Activated CD4-positive, alpha-beta T cell treated with anti-CD3 and anti-CD28 coated beads, Interleukin-2, amount 50 U/mL, for 24 hours (primary cell): ENCODE measurements at regions not wholly inside any gene's neighbourhood (a gene's known extent, or its start where the extent isn't known, plus 50 kb on each side); places are given as distances from the start of the nearest gene placed in this dataset.

Experiments used
- DNase-seq, 2 donors: peaks; one replicate each; pipeline ENCODE4 v3.0.0-alpha.2; 2020; ENCODE audit warnings: low read depth in 1 of 2, low spot score in 1 of 2

DNA sequence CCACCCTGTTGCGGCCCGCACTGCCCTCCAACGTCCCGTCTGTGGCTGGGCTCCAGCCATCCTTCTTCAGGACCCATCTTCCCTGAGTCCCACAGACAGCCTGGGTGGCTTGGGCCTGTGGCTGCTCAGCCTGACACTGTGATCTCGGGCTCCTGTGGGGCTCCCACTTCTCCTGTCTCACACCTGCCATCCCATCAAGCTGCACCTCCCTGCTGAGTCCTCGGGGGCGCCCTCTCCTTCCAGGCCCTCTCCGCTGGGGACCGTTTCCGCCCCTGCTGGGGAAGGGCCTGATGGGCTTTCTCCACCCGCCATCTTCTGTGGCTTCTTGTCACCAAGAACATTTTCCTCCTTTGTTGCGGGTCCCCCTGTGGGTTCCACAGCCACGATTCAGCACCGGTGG, 173.8 kb upstream of the PPP2R2D start:
- no peak for DNase-seq

DNA sequence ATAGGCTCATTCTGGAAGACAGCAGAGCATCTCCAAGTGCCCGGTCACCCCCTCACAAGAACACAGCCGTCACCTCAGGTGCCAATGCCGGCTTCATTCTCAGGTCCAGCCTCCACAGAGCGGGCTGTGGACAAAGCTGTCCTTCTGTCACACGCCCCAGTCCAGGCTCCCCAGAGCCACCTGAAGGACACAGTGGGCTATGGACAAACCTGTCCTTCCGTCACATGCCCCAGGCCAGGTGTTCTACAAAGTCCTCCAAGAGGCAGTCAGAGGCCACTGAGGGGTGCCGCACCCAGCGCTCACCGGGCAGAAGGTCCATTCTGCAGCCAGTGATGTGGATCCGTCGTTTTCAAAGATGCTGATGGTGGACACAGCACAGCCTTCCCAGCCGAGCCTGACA, 173.2 kb upstream of the PPP2R2D start:
- no peak for DNase-seq

DNA sequence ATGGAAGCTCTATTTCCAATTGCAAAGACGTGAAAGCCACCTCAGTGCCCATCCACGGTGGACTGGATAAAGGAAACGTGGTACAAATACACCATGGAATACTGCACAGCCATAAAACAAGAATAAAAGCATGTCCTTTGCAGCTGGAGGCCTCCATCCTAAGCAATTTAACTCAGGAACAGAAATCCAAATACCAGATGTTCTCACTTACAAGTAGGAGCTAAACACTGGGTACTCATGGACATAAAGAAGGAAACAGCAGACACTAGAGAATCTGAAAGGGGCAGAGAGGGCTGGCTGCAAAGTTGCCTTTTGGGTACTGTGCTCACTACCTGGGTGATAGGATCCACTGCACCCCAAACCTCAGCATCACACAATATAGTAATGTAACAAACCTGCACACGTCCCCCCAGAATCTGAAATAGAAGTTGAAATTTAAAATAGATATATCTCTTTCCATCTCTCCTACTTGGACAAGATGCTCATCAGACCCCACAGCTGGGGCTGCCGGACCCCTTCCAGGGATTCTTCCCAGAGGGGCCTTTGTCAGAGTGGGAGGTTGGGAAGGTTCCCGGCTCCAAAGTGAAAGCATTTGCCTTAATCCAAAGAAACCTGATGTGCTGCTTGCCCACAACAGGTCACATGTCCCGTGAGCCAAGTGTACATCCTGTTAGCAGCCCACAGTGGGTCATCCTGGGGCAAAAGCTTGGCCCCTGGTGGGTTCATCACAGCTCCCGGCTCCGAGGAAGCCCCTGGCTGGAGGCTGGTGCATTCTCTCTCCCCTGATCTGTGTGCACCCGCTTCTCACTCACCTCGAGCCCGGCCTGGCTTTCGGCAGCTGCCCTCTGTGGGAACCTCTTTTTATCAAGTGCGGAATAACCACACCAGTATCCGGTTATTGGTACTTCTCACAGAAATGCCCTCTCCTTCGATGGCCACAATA, 172.3 kb upstream of the PPP2R2D start:
- no peak for DNase-seq

DNA sequence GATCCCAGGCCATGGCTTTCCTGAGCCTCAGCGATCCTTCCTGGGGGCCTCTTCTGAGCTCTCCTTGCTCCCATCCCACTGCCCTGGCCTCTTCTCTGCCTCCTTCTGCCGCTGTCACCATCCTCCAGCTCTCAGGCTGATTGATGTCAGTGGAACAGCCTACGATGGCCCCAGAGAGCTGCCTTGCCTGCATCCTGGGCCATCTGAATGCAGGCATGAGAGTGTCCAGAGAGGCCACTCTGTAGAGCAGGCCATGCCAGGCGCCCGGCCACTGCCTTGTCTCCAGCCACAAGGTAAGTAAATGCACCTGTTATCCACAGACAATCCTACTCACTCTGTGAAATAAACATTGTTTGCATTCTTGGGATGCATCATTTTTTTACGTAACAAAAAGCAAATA, 171.4 kb upstream of the PPP2R2D start:
- DNase-seq, result no peak

DNA sequence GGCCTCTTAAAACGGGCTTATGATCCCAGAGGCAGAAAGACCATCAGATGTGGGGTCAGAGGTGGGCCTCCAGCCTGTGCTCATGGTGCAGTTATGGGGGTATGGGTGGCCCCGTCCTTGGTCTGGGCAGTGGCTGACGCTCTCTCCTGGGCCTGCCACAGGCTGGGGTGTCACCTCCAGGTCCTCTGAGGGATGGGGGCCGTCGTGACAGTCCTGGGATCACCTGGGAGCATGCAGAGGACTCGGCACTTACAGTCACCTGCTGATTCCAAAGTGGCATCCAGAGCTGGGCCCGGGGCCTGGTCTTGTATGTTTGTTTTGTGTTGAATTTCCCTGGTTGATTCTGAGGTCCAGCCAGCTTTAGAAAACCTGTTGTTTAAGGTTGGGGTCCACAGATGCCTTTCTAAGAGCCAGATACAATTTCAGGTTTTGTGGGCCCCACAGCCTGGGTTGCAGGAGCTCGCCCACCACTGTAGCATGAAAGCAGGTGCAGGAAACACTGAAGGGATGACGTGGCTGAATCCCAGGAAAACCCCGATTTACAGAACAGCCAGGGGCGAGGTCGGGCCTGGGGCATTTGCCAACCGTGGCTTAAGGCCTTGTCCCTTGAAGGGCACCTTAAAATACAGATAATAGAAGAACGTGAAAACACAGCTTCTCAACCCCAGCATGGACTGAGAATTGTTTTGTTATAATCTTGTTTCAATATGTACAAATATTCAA, 170.7 kb upstream of the PPP2R2D start:
- DNase-seq, result no peak

DNA sequence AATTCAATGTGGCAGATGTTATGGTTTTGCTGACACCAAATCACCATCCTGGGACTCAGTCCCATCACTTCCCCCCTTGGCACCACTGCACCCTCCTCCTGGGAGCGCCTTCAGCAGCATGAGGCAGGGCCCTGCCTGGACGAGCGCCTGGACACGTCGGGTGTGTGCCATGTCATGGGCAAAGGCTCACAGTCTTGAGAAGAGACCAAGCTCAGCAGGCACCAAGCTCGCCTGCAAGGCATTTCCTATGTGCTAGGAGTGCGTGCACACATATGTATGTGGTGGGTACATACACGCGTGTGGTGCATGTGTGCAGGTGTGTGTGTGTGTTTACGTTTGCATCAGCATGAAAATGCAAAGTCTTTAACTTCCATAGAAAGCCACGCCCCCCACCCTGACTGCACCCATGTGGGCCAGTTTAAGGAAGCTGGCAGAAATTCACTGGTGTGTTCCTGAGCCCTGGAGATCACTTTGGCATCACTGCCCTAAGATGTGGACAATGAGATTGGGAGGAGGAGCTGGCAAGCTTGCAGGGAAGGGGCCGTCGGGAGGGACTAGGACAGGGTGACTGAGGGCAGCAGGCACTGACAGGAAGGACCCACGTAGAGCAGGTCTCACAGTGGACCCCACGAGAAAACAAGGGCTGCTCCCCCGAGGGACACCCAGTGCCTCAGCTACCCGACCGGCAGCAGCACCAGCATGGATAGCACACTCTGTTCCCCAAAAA, 169.9 kb upstream of the PPP2R2D start:
- no peak for DNase-seq

DNA sequence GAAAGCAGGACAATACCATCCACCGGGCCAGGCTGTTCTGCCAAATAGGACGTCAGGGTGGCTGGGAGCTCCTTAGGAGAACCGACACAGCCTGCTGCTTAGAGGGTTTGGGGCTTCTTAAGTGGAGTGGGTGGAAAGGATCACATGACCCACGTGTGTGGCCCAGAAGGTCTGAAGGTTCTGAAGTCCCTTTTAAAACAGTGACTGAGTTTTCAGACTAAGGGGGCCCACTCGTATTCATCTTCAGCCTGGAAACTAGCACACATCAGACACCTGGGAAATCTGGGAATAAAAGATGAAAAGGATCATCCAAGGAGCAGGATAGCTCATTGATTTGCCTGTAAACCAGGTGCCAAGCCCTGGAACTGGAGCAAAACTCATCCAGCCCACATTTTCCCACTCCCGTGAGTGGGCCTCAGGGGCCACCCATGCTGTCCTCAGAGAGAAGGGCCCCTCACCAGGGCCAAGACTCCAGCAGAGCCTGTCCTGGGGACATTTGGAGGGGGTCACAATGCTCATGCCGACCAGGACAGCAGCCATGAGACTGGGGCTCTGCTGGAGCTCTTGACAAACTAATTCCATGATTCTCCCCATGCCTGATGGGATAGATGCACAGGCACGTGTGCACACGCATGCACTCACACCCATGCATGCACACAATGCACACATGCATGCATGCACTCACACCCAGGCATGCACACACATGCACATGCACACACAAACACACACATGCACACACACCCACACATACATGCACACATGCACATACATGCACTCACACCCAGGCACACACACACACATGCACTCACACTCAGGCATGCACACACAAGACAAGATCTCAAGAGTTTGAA, 168.8 kb upstream of the PPP2R2D start:
- no peak for DNase-seq

DNA sequence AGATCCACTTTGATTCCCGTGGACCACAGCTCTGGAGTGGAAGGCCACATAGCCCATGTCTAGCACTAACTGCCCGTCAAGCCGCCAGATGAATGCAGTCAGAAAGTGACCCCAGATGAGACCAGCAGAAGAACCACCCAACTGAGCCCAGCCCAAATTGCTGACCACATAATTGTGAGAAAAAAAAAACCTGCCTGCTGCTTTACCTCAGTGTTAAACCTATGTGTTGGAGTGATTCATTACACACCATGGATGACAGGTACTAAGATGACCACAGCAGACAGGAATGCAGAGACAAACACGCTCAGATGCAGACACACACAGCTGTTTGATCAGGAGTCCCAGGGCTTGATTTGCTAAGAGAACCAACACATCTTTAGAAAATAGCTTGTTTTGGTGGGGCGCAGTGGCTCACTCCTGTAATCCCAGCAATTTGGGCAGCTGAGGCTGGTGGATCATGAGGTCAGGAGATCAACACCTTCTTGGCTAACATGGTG, 168.1 kb upstream of the PPP2R2D start:
- no peak for DNase-seq

DNA sequence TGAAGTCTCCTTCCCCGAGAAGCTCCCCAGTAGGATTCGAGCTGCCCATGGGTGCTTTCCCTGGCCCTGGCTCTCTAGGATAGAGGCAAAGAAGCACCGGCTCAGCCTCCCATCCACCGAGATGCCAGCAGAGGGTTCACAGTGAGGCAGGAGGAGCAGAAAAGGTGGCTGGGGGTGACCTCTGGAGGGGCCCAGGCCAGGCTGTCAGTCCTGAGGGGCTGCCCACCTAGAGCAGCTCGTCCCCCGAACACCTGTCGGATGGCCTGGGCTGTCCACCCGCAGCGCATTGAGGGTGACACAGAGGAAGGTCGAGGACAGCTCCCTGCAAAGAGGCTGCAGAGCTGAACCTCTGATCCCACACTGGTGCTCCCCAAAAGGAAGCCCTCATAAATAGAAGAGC, 167.2 kb upstream of the PPP2R2D start:
- DNase-seq, result no peak

DNA sequence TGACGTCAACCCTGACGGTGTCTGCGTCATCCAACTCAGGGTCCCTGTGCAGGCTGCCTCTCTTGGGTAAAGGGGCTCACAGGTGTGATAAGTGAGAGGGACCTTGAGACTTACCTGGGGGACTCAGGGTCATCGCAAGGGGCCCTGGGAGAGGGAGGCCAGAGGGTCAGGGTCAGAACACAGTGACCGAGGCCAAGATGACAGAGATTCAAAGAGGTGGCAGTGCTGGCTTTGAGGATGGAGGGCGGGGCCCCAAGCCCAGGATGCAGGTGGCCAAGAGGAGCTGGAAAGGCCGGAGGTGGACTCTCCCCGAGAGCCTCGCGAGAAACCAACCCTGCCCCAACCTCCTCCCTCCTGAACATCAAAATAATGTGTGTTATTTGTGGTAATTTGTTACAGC, 165.2 kb upstream of the PPP2R2D start:
- no peak for DNase-seq

DNA sequence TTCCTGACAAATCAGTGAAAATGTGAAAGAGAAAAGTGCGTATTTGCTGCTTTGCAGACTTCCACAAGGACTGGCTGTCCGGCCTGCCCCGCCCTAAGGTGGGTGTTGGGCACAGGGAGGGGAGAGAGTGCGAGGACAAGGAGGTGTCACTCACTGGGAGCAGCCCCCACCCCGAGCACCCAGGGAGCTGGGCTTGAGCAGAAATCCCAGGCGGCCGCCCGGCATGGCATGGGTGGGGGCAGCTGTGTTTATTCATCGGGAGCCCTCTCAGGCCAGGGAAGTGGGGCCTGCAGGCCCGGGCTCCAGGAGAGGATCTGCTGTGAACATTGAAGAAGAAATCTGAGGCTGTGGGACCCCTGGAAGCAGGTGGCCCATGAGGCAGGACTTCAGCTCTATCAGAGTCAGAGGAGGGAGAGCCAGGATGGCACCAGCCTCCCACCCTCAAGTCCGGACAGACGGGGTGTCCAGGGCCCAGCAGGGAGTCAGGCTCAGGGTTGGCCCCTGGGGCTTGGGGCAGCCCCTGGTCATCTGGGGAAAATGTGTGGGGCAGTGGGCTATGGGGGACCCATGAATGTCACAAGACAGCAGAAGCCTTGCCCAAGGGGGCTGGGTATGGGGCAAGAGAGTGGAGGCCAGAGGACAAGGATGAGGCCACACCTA, 164.4 kb upstream of the PPP2R2D start:
- DNase-seq, result no peak

DNA sequence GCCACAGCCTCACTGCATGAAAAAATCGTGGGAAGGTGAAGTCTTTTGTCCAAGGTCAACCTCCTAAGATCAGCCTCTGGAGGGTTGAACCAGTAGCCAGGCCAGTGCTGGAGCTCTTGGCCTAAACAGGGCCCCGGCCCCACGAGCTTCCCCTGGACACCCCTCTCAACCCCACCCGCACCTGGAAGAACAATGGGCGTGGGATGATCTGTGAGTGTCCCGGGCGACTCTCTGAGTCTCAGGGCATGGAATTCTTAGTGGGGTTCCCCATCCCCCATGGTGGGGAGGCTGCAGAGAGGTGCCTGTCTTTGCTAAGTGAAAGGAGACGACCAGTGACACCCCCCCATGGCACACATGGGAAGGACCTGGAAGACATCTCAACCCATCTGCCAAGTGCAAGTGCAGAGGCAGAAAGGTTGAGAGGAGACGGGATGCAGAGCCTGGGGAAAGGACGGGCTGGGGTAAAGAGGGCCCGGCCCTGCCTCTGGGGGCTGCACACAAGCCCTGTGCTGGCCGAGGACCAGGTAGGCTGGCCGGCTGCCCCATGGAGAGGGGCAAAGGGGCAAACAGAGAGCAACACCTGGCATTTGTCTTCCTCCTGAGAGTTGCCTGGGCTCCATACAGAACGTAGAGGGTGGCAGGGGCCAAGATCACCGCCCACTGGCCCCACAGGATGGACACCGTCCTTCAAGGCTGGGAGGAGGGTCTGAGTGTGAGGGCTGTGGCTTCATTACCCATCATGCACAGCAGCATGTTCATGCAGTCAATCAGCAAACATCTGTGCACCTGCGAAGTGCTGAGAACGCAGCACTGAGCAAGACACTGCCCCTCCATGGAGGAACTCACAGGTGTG, 163.0 kb upstream of the PPP2R2D start:
- no peak for DNase-seq

DNA sequence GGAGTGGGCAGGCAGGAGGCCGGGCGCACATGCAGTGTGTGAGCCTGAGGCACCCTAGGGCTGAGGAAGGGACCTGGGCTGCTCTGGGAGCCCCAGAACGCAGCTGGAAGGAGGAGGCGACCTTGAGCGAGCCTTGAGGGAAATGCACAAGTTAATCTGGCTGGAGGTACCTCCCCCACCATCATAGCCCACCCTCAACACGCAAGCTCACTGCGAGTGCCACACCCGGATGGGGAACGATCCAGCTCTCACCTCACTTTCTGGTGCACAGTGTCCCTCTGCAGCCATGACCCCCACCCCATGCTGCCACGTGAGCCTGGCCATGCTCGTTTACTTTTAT, 162.4 kb upstream of the PPP2R2D start:
- no peak for DNase-seq

DNA sequence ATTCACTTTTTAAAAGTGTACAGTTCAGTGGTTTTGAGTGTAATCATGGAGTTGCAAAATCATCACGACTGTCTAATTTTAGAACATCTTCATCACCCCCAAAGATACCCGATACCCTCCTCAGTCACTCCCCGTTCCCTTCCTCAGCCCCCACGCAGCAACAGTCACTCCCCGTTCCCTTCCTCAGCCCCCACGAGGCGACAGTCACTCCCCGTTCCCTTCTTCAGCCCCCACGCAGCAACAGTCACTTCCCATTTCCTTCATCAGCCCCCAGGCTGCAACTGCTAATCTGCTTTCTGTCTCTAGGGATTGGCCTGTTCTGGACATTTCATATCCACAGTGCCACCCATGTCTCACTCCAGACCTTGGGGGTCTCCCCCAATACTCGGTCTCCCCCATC, 161.6 kb upstream of the PPP2R2D start:
- no peak for DNase-seq

DNA sequence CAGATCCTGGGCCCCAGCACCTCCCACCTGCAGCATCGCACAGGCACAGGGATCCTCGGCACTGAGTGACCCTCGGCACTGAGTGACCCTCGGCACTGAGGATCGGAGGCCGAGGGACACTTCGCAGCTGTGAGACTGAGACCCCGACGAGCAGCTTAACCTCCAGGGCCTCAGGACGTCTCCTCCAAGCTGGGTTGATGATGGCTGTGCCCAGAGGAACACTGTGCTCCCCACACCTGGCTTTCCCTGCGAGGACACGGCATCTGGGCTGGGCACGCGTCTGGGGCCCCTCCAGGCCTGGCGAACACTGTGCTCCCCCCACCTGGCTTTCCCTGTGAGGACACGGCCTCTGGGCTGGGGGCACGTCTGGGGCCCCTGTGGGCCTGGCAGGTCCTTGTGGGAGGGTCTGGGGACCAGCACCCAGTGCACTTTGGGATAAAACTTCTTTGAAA, 158.3 kb upstream of the PPP2R2D start:
- no peak for DNase-seq

DNA sequence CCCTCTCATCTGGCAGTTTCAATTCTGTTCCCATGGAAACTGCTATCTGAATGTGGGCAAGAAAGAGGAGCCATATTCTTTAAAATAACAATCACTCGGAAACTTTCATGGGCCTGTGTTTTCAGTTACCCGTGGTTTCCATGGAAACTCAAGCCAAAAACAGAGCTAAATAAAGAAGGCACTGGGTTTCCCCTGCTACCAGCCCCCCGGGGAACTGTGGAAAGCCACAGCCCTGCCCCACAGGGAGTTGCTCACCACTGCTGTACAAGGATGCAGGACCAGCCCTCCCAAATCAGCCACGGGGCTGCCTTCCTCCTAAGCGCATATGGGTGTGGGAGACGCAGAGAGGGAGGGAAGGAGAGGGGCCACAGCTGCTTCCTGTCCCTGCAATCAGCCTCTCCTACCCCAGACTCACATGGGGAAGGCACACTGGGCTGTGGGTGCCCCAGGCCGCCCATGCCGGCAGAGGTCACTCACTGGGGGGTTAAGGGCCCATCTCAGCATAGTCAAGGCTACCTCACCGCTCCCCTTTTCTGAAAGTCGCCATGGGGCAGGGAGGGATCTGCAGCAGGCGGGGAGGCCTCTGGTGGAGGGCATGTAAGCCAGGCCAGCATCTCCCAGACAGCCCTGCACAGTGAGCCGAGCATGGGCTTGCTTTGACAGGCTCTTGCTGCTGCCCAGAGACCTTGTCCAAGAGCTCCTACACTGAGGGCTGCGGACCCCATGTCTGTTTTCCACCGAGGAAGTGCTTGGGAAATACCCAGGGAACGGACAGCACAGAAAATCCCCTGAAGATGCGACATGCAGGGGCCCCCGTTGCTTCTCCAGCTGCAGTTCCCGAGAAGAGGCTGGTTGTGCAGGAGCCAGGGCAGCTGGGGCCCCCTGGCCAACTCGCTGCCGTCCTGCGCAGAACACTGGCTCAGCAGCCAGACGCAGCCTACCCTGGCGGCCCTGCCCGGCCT, 157.3 kb upstream of the PPP2R2D start:
- DNase-seq, result no peak

DNA sequence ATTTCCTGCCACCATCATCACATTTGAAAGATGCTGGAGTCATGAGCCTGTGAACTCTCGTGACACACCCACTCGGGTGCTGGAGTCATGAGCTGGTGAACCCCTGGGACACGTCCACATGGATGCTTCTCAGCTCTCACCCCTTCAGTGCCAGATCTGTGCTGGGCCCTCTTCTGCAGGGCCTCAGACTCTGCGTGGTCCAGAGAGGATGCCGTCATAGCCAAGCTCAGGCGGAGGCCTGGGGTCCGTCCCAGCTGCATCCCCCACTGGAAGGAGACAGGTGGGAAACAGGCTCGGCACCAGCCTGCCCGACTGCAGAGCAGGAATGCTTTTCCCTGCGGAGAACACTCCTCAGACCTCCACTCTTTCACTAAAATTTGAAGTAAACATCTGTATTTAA, 156.5 kb upstream of the PPP2R2D start:
- no peak for DNase-seq

DNA sequence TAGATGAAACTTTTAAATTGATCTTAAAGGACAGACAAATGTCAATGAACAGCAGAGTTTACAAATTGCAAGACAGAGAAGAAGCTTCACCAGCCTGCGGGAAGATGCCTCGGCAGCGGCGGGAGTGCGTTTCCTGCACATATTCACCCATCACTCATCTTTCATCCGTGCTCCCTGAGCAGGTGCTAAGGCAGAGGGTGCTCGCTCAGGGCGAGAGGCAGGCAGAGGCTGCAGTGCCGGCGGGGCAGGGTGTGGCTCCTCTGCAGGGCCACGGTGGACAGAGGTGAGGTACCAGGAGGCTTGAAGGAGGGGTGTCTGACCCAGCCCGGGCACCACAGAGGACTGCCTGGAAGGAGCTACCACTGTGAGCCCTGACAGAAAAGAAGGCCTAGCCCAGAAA, 155.2 kb upstream of the PPP2R2D start:
- DNase-seq, result no peak
